ENCODE measurements at regions not wholly inside any gene's neighbourhood (a gene's known extent, or its start where the extent isn't known, plus 50 kb on each side); places are given as distances from the start of the nearest gene placed in this dataset.

- DNase-seq (ENCODE audit: low read depth, low spot score) (no peak), ATAC-seq (no peak)
- H3K36me3 ChIP-seq (ENCODE audit: control insufficient read depth in 1 of 2, insufficient read depth in 2 of 2, low read length in 2 of 2): no peaks in the 10 kb centered on the region
- intact Hi-C loops (cut with micrococcal nuclease): no loop called here
- H3K4me1 ChIP-seq (ENCODE audit: control insufficient read depth in 1 of 2, insufficient read depth in 2 of 2, low read length in 2 of 2): no peaks in the 10 kb centered on the region
- no peak overlapping the region for H3K4me3 ChIP-seq (replicated peaks in 1 of 2; ENCODE audit: low read depth in 1 of 2, low read length in 2 of 2)
- H4K20me1 ChIP-seq (ENCODE audit: insufficient read depth): no peaks in the 10 kb centered on the region
- no peak overlapping the region for H3K27ac ChIP-seq (ENCODE audit: low read depth, low read length)
- no peak overlapping the region for H3K4me2 ChIP-seq (ENCODE audit: low read length)
- RAD21 ChIA-PET (ENCODE audit: low non-redundant PET in 1 of 2, low total read pairs in 2 of 2, uncharacterized antibody in 2 of 2, unreplicated experiment in 2 of 2): no interaction called here
- H3K9me3 ChIP-seq (ENCODE audit: control insufficient read depth in 1 of 2, insufficient read depth in 1 of 2, low read depth in 1 of 2, low read length in 2 of 2): no peaks in the 10 kb centered on the region
- H3K27me3 ChIP-seq (ENCODE audit: insufficient read depth, low read length): no peaks in the 10 kb centered on the region
- POLR2A ChIA-PET: interaction anchor here (0.7 kb wide), 1 partner anchor 635 kb away, joined by 3 read pairs; no protein-coding TSS in a partner anchor
- CTCF ChIA-PET: no interaction called here
- no peaks in the 10 kb centered on the region for H3K79me2 ChIP-seq (ENCODE audit: insufficient read depth, low read length)
- no peak overlapping the region for H3K9ac ChIP-seq (ENCODE audit: low read length)
- no TSS peak for BruUV-seq (replicated peaks)
- H3K9me2 ChIP-seq (ENCODE audit: insufficient read depth): 0 out of 2 replicates have a peak, but pooled peaks cover 3% of the 10 kb centered on the region
- no peak overlapping the region for H2AFZ ChIP-seq (ENCODE audit: low read depth, low read length, poor library complexity, severe bottlenecking)
- TF ChIP-seq REST (IDR thresholded peaks at IDR 0.05; ENCODE audit: low read depth) (no peak), ELF1 (IDR thresholded peaks at IDR 0.05; ENCODE audit: borderline replicate concordance, low read depth) (no peak), EZH2 (IDR thresholded peaks at IDR 0.05) (no peak), TCF7L2 (IDR thresholded peaks at IDR 0.05; ENCODE audit: borderline replicate concordance, extremely low read depth, insufficient read depth, insufficient read length) (no peak), EGR1 (IDR thresholded peaks at IDR 0.05; ENCODE audit: low read depth) (no peak), SRF (IDR thresholded peaks at IDR 0.05; ENCODE audit: low read depth) (no peak), ATF3 (IDR thresholded peaks at IDR 0.05) (no peak), MAX (IDR thresholded peaks at IDR 0.05) (no peak)
Measured at GRCh38 chr2:145184741-145185651, 665.1 kb upstream of the ZEB2 start.
